A549 (cell line): ENCODE measurements at regions not wholly inside any gene's neighbourhood (a gene's known extent, or its start where the extent isn't known, plus 50 kb on each side); places are given as distances from the start of the nearest gene placed in this dataset.

Experiments
- BHLHE40 ChIP-seq: IDR thresholded peaks from 2 replicates; pipeline ENCODE4 v1.6.1; 2012; ENCODE audit warnings: low read depth, low read length, inconsistent platforms
- ESRRA ChIP-seq: fragments of 150-350 bp; IDR thresholded peaks from 2 replicates; pipeline ENCODE4 v1.6.1; 2014; ENCODE audit warnings: mild to moderate bottlenecking, low read length, borderline replicate concordance
- JUN ChIP-seq, 2 experiments: fragments of >200 bp; sonication (Bioruptor Twin); formaldehyde crosslinking; IDR thresholded peaks; 2 replicates in 1 of 2; 3 replicates in 1 of 2; pipeline ENCODE4 v1.6.1; 2016 to 2017
- MAX ChIP-seq: IDR thresholded peaks from 2 replicates; pipeline ENCODE4 v1.6.1; 2012
- MYC ChIP-seq: IDR thresholded peaks from 2 replicates; pipeline ENCODE4 v1.6.1; 2012; ENCODE audit warnings: mild to moderate bottlenecking, inconsistent platforms, low read length, improper control_type of control experiment, borderline replicate concordance
- POLR2A ChIP-seq: IDR thresholded peaks from 2 replicates; pipeline ENCODE4 v1.6.1; 2012; ENCODE audit warnings: mild to moderate bottlenecking, low read length
- RAD21 ChIP-seq, 2 experiments: fragments of >200 bp in 1 of 2; sonication (Bioruptor Twin) in 1 of 2; formaldehyde crosslinking in 1 of 2; IDR thresholded peaks in 1 of 2; conservative IDR thresholded peaks in 1 of 2; 2 replicates in 1 of 2; 3 replicates in 1 of 2; pipeline ENCODE4 v1.6.1; 2012 to 2018; ENCODE audit warnings: inconsistent platforms in 1 of 2
- RFX5 ChIP-seq: fragments of 450-650 bp; IDR thresholded peaks from 2 replicates; pipeline ENCODE4 v1.7.1; 2014; ENCODE audit warnings: antibody characterized with exemption, mild to moderate bottlenecking, moderate library complexity
- RNF2 ChIP-seq: fragments of 200-600 bp; sonication (generic); IDR thresholded peaks from 2 replicates; pipeline ENCODE4 v1.6.1; 2016; ENCODE audit warnings: low read depth, mild to moderate bottlenecking, antibody characterized with exemption, moderate library complexity, borderline replicate concordance
- SMC3 ChIP-seq: fragments of >200 bp; sonication (Bioruptor Twin); formaldehyde crosslinking; IDR thresholded peaks from 3 replicates; pipeline ENCODE4 v1.6.1; 2018; ENCODE audit warnings: inconsistent platforms
- SREBF2 ChIP-seq: fragments of 450-650 bp; IDR thresholded peaks from 2 replicates; pipeline ENCODE4 v1.6.1; 2014; ENCODE audit warnings: mild to moderate bottlenecking, moderate library complexity
- USF2 ChIP-seq: fragments of 450-650 bp; IDR thresholded peaks from 2 replicates; pipeline ENCODE4 v1.6.1; 2014; ENCODE audit warnings: antibody characterized with exemption
- TF ChIP-seq, protein P1 (sequence below): fragments of >200 bp; sonication (Bioruptor Twin); formaldehyde crosslinking; IDR thresholded peaks from 3 replicates; pipeline ENCODE4 v1.5.1; 2016

- TF ChIP-seq SREBF2 (no peak), JUN (IDR thresholded peaks at IDR 0.05) (no peak), RNF2 (no peak), MAX (no peak), RAD21 (conservative IDR thresholded peaks at IDR 0.05 in 1 of 2, IDR thresholded peaks at IDR 0.05 in 1 of 2) (no peak), USF2 (no peak), POLR2A (no peak), MYC (no peak), RFX5 (no peak), BHLHE40 (no peak), ESRRA (no peak), SMC3 (no peak)
- TF ChIP-seq, protein P1, sequence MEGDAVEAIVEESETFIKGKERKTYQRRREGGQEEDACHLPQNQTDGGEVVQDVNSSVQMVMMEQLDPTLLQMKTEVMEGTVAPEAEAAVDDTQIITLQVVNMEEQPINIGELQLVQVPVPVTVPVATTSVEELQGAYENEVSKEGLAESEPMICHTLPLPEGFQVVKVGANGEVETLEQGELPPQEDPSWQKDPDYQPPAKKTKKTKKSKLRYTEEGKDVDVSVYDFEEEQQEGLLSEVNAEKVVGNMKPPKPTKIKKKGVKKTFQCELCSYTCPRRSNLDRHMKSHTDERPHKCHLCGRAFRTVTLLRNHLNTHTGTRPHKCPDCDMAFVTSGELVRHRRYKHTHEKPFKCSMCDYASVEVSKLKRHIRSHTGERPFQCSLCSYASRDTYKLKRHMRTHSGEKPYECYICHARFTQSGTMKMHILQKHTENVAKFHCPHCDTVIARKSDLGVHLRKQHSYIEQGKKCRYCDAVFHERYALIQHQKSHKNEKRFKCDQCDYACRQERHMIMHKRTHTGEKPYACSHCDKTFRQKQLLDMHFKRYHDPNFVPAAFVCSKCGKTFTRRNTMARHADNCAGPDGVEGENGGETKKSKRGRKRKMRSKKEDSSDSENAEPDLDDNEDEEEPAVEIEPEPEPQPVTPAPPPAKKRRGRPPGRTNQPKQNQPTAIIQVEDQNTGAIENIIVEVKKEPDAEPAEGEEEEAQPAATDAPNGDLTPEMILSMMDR = no peak
Measured at GRCh38 chr2:125169022-125169763, 1144.1 kb downstream of the CNTNAP5 start.
